ENCODE measurements at regions not wholly inside any gene's neighbourhood (a gene's known extent, or its start where the extent isn't known, plus 50 kb on each side); places are given as distances from the start of the nearest gene placed in this dataset.

DNA sequence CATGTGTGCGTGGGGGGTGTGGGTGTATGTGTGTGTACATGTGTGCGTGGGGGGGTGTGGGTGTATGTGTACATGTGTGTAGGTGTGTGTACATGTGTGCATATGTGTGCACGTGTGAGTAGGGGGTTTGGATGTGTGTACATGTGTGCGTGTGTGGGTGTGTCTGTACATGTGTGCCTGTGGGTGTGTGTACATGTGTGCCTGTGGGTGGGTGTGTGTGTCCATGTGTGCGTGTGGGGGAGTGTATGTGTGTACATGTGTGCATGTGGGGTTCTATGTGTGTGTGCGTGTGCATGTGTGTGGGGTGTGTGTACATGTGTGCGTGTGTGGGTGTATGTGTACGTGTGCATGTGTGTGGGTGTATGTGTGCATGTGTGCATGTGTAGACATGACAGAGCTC lies 129.1 kb downstream of the C16orf95 start:
- TF ChIP-seq, protein P1, sequence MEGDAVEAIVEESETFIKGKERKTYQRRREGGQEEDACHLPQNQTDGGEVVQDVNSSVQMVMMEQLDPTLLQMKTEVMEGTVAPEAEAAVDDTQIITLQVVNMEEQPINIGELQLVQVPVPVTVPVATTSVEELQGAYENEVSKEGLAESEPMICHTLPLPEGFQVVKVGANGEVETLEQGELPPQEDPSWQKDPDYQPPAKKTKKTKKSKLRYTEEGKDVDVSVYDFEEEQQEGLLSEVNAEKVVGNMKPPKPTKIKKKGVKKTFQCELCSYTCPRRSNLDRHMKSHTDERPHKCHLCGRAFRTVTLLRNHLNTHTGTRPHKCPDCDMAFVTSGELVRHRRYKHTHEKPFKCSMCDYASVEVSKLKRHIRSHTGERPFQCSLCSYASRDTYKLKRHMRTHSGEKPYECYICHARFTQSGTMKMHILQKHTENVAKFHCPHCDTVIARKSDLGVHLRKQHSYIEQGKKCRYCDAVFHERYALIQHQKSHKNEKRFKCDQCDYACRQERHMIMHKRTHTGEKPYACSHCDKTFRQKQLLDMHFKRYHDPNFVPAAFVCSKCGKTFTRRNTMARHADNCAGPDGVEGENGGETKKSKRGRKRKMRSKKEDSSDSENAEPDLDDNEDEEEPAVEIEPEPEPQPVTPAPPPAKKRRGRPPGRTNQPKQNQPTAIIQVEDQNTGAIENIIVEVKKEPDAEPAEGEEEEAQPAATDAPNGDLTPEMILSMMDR (IDR thresholded peaks at IDR 0.05; ENCODE audit: insufficient read depth, low read depth, low read length) = no peak
- TF ChIP-seq EZH2 (IDR thresholded peaks at IDR 0.05; ENCODE audit: insufficient read depth, low read length) = no peak

All from astrocyte (in vitro differentiated cells and primary cell).